Activated T-helper 1 cell treated with anti-CD3 and anti-CD28 coated beads, Interleukin-2, amount 50 U/mL, for 16 hours (primary cell): ENCODE measurements at regions not wholly inside any gene's neighbourhood (a gene's known extent, or its start where the extent isn't known, plus 50 kb on each side); places are given as distances from the start of the nearest gene placed in this dataset.
"Not testable (repeated sequence)": the region's sequence is repeated elsewhere in the genome, so short reads cannot be mapped to it uniquely, and the experiment has no call there.

Experiments
- DNase-seq, 2 donors: peaks; one replicate each; pipeline ENCODE4 v3.0.0-alpha.2; 2020; ENCODE audit warnings: low read depth in 1 of 2, low spot score in 1 of 2

DNA sequence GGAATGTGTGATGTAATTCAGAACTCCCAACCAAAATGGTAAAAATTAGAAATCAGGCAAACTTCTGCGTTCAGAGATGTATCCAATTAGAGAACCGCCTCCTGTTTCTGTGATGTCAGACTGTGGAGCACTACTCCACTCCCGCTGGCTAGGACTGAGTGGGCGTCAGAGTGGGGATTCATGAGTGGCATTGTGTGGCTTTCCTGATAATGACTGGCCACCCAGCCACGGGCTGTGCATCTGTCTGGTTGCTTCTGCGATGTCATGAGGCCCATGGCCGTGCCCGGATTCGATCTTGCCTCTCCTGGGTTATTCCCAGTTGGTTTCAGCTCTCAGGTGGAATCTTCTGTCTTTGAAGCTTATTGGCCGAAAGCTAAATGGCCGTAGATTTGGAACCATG, 87.1 kb upstream of the KCNA1 start:
- no peak for DNase-seq

DNA sequence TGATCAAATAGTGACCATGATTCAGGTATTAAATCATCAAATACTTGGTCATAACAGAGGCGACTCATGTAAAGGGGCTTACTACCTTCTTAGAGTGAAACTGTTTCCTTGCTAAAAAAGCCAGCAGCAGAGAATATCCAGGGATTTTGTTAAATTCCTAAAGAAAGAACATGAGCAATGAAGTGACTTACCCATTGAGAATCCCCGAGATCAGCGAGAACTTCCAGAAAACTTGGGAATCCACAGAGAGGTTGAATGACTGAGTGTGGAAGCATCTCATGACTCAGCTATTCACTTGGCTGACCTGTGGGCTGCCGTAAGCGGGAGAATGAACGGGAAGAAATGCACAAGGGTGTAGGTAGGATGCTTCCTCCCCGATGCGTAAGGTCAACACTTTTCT, 85.3 kb upstream of the KCNA1 start:
- DNase-seq = no peak

DNA sequence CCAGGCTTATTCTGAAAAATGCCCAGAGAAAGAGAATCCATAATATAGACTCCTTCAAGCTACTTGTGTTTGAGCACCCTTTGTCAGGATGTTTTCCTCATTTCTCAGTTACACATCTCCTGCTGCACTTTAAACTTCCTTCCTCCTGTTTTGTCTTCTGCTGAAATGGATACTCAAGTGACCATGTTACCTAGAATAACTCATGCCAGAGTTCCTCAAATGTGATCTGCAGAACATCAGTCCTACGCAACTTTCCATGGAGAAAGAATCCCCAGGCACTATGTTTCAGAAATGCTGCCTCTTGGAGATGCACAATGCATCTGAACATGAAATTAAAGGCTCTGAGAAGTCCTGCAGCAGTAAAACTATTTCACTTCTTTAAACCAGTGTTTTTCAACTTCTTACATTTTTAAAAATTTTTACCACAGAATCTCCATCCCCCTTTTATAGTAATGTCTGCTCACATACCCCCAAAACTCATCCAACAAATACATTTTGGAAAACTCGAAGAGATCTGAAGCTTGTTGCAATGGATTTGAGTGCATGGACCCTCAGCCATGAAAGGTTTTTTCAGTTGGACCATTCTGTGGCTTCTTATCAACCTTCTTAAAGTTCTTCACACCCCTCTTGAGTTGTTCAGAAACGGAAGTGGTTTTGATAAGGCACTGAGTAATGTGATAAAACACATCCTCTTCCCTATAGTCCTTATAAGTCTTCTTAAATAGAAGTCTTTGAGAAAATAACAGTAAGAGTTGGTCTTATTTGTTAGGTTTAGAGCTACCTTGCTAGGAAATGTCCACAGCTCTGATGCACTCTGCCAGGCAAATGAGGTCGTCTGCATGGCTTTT, 84.5 kb upstream of the KCNA1 start:
- DNase-seq = no peak

DNA sequence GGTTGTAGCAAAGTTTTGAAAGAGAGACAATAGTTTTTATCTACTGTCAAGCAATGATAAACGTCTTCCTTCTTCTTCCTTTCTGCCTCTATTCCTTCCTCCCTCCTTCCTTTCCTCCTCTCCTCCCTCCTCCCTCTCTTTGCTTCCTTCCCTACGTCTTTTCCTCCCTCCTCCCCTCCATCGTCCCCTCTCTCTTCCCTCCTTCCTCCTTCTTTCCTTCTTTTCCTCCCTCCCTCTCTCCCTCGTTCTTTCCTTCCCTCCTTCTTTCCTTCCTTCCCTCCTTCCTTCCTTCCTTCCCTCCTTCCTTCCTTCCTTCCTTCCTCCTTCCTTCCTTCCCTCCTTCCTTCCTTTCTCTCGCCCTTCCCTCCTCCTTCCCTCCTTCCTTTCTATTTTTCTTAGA, 82.8 kb upstream of the KCNA1 start:
- no peak for DNase-seq

DNA sequence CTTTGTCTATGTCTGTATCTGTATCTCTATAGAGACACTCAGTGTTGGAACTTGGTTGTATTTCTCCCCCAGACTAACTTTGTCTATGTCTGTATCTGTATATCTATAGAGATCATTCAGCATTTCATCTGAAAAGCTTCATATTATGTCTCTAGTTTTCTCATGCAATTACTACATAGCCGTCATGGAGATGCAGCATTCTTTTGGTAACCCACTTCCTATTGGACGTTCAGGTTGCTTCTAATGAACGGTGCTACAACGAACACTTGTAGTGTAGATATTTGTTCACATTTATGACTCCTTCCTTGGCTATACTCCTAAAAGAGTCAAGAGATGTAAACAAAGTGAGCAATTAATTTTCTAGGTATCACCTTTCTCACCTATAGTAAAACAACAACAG, 81.5 kb upstream of the KCNA1 start:
- DNase-seq = no peak

DNA sequence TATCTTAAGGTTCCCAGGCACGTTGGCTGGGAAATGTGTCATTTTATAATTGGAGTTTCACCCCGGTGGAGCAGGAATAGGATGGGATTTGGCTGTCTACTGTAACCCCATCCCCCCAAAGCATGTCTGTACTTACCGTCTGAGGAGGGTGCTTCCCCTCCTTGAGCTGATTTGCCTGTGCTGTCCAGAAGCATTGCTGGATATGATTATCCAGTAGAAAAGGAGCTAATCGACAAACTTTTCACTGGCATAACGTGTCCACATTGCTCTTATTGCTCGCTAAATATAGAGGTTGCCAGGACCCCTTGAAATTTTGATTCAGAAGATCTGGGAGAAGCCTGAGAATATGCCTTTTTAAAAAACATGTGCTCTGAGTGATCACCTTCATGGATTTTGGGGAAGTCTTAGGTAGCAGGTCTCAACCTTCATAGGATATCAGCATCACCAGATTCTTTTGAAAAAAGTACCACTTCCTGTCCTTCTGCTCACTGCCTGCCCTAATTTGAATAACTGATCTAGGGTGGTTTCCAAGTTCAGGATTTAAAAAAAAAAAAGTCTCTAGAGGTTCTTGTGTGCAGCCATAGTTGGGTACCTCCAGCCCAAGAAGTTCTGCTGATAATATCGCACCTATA, 80.4 kb upstream of the KCNA1 start:
- DNase-seq = no peak

DNA sequence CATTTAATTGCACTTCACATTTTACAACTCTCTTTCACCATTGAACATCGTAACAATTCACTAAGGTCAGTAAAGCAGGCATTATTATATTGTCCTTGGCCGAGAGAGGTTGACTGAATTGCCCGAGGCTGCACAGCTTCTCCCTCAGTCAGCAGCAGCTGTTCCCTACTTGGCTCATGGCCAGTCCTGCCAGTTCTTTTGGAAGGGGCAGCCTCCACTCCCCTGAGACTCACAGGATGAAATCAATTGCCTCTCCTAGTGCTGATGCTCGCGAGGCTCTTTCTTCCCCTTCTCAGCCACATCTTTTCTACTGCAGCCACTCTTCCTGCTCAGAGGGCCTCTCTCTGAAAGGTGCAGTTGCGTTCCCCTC, 79.9 kb upstream of the KCNA1 start:
- DNase-seq = no peak

DNA sequence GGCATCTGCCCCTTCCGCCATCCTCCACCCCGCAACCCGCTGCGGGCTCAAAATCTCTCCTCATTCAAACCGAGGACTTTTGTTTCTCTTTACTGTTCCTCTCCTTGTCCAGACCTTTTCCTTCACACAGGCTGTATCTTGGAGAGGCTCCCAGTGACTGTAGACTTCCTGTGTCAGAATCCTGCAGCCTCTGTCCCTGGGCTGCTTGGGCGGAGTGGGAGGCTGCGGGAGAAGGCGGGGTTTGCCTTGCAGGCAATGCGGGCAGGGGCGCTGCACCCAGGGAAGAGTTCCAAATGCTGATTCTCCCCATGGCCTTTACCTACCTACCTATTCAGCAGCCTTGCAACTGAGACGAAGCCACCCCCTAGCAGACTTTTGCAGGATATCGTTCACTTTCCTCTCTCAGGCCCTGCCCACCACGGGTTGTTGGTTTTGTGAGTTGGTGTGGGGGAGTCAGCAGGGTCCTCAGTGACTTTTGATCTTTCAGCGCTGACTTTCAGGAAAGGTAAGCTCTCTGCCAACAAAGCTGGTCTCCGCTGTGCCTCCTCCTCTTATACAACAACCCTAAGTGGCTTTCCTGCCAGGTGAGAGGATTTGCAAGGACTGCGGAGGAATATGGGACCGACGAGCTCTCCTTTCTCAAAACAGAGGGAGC, 79.0 kb upstream of the KCNA1 start:
- DNase-seq = no peak

DNA sequence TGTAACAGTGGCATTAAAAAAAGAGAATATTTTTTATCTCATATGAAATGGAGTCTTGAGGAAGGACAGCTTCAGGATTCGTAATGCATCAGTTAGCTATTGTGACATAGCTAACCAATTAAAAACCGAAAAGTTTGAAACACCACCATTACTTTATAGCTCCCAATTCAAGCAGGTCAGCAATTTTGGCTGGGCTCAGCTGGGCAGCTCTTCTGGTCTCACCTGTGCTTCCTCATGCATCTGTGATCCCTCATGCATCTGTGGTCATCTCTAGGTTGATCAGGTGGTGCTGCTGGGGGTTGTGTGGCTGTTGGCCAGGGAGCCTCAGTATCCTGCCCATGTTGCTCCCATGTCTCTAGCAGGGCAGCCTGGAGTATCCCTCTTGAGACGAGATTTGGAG, 76.7 kb upstream of the KCNA1 start:
- no peak for DNase-seq

DNA sequence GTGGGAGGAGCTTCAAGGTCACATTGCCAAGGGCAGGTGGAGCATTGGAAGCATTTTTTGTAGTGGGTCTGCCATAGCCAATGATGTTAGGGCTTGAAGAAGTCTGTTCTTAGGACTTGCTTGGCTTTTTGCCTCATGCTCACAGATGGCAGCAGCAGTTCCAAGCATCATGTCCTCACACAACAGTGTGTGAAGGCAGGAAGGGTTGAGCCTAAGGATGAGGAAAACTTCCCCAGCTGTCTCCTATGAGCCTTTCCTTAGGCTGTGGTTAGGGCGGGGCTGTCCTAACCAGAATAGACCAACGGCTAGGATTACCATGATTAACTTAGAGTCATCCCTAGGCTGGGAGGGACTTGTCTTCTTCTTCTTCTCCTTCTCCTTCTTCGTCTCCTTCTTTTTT, 76.2 kb upstream of the KCNA1 start:
- DNase-seq = no peak

DNA sequence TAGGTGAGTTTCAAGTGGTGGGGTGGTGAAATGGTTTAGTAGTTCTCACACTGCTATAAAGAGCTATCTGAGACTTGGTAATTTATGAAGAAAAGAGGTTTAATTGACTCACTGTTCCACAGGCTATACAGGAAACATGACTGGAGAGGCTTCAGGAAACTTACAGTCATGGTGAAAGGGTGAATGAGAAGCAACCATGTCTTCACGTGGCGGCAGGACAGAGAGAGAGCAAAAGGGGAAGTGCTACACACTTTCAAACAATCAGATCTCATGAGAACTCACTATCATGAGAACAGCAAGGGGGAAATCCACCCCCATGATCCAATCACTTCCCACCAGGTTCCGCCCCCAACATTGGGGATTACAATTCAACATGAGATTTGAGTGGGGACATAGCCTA, 67.3 kb upstream of the KCNA1 start:
- DNase-seq = not testable (repeated sequence)

DNA sequence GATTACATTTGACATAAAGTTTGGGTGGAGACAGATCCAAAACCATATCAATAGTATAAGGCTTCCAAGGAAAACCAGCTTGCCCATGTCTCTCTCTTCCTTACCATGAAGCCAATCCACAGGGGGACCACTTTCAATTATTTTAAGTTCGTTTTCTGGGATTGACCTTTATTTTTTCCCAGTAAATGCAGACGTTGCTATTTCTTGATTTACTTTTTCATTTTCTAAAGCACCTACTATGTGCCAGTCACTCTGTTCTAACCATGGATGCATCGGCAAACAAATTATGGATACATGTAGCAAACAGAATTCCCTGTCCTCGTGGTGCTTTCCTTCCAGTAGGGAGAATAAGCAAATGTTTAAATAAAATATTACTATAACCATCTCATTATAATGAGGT, 65.8 kb upstream of the KCNA1 start:
- no peak for DNase-seq

DNA sequence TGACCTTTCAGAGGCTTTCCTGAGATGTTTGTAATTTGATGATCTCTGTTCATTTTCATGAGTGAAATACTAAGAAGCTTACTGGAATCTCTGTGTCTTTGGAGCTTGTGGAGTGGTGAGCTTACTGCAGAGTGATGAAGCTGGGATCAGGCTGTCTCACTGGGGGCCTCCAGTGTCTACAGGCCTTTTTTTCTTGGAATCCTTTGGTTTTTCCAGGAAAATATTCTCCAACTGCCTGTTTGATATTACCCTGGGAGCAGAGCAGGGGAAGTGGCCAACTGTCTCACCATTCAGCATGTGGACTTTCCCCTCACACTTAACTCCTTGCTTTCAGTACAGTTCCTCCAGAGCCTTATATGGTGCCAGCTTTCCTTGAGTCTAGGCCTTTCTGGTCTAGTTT, 62.0 kb upstream of the KCNA1 start:
- no peak for DNase-seq

DNA sequence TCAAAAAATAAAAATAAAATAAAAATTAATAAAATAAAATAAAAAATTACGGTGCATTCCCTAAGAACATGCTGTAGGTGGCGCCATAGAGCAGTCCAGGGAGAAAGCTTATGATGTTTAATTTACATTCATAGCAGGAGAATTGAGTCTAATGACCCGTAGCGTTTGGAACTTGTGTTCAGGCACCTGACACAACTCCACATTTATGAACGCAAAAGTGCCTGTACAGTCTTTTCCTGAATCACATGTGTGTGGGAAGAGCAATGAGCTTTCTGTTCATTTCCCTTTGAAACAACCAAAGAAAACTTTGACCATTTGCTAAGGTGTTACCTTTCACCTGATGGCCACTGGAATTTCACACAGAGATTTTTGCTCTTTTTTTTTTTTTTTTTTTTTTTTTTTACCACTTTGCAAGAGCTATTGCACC, 60.6 kb upstream of the KCNA1 start:
- DNase-seq = no peak

DNA sequence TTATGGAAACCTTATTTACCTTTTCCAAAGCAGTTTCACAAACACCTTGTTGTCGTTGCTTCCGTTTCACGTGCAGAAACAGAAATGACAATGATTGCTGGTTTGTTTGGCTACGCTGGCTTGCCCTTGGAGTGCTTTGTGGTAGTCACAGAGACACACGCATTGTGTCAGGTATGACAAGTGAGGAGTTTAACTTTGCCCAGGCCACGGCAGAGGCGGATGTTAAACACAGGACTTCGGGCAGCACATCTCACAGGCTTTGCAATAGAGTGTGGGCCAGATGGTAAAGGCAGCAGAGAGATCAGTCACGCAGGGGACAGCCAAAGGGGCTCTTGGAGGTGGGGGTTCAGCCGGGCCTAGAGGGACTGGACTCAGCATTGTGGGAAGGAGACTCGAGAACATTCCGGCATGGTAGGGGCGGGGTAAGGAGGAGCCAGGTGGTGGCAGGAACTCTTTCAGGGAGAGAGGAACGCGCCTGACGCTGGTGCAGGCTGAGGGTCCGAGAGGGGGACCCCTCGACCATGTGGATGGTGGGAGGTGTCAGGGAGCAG, 59.8 kb upstream of the KCNA1 start:
- no peak for DNase-seq

DNA sequence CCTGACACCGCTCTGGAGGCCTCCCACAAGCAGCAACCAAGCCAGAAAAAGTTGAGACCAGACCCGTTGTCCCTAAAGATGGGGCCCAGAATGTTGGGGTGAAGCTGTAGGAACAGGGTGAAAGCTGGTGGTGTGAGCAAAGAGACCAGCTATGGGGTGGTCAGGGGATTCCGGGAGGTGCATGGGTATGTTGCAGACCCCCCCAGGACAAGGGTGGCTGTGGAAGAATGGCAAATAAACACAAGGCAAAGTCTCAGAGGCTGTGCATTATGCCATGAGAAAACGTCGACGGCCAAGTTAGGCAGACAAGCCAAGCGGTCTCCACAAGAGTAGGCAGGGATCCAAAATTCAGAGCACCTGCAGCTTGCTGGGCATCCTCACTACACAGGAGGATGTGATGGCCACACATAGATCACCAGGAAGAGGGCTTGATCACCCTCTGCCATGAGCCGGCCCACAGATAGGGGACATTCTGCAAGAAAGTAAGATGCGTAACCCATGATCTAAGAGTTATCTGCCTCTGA, 58.8 kb upstream of the KCNA1 start:
- no peak for DNase-seq

DNA sequence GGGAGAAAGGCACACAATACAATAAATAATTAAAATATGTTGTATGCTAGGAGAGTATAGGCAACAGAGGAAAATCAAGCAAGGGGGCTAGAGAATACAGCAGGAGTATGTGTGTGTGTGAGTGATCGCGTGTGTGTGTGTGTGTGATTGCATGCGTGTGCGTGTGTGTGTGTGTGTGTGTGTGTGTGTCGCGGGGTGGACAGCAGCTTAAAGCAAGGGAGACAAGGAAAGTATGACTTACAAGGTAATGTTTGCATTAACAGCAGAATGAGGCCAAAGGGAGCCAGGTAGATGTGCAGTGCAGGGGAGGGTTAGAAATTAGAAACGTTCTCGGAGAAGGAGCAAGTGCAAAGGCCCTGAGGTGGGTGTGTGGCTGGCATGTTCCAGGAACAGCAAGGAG, 57.4 kb upstream of the KCNA1 start:
- DNase-seq = no peak

DNA sequence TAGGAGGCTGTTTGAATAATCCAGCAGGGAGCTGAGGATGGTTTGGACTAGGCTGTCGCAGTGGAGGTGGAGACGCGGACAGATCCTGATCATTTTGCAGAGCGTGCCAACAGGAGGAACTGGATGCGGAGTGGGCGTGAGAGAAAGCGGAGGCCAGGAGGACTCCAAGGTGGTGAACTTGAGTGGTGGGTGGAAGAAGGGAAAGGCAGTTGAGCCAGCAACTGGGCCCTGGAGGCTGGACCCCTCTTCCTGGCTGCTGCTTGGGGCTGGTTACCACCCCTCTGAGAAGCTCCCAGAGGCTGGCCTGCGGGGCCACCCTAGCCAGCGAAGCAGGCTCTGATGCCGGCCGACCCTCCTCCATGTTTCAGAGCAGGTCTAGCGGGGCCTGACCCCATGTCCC, 56.8 kb upstream of the KCNA1 start:
- no peak for DNase-seq

DNA sequence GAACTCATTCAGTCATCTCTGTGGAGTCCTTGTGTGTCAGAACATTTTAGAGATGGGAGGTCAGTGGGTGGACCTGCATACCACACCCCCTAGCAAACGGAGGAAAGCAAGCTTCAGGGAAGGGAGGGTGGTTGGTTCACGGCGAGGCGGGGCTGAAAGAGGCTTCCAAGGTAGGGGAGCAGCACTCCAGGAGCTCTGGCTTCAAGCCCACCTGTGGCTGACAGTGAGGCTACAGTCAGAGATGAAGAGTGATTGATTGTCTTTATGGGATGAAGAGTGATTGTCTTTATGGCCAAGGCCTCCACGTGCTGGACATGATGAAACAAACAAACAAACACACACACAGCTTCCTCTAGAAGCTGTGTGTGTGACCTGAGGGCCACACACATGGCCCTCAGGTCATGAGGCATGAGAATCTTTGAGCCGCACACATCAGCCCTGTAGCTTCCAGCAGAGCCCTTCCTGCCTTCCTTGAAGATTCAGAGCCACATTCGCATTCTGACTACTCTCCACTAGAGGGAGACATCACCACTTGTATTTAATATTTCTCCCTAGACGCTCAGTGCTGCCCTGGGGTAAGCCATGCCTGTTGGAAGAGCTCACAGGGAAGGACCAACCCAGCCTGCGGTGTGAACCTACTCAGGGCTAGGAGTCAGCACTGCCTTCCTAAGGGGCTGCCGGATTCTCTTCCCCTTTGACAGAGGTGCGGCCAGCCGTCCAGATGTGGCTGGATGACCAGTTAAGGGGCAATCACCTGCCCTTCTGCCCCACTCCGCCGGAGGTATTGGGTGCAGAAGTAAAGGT, 54.4 kb upstream of the KCNA1 start:
- DNase-seq = no peak

DNA sequence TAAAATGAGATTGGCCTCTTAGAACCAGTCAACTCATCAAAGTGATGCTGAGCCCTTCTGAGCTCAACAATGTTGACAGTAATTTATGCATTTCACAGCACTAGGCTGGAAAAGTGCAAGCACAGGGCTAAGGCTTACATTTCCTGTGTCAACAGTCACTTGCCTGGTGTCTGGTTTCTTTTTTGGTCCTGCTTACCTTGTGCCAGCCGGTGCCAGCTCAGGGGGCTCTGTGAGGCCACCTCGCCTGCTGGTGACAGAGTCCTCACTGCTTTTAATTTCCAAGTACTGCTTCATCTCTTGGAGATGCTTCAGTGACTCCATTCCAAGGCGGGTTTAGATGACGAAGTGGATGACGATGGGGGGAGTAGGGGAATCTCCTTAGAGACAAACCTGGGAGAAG, 53.1 kb upstream of the KCNA1 start:
- DNase-seq = no peak
